Kidney (tissue), 13 donors: ENCODE measurements at regions not wholly inside any gene's neighbourhood (a gene's known extent, or its start where the extent isn't known, plus 50 kb on each side); places are given as distances from the start of the nearest gene placed in this dataset.

Experiments
- DNase-seq, 5 donors: peaks; one replicate each; pipeline ENCODE4 v3.0.0-alpha.2; 2013 to 2020
- FAIRE-seq: peaks from 2 replicates; lab custom pipeline; 2012; peaks lifted over from hg19 to GRCh38; lab: Jason Lieb, UNC
- H3K27ac ChIP-seq, 2 donors: one replicate each; pipeline ENCODE4 v1.7.0; 2013; ENCODE audit warnings: low read depth in 2 of 2, low read length in 2 of 2, inconsistent platforms in 1 of 2
- H3K27me3 ChIP-seq: one replicate; pipeline ENCODE4 v1.7.1; 2013; ENCODE audit warnings: low read length, inconsistent platforms; ENCODE audit not compliant: control insufficient read depth, insufficient read depth
- H3K36me3 ChIP-seq, 3 donors: one replicate each; pipeline versions ENCODE4 v1.7.0 to v1.7.1; 2013; ENCODE audit warnings: low read length in 3 of 3, control low read depth in 1 of 3, inconsistent platforms in 1 of 3; ENCODE audit not compliant: insufficient read depth in 3 of 3, control insufficient read depth in 2 of 3
- H3K4me1 ChIP-seq, 3 donors: one replicate each; pipeline versions ENCODE4 v1.7.0 to v1.7.1; 2013; ENCODE audit warnings: low read length in 3 of 3, inconsistent platforms in 1 of 3, low read depth in 1 of 3; ENCODE audit not compliant: control insufficient read depth in 2 of 3, insufficient read depth in 2 of 3
- H3K4me3 ChIP-seq, 3 donors: one replicate each; pipeline versions ENCODE4 v1.7.0 to v1.8.1; 2013; ENCODE audit warnings: low read length in 3 of 3, control low read depth in 1 of 3, inconsistent platforms in 1 of 3
- H3K9ac ChIP-seq, 3 donors: one replicate each; pipeline versions ENCODE4 v1.7.0 to v1.7.1; 2013; ENCODE audit warnings: low read length in 3 of 3, control low read depth in 1 of 3, inconsistent platforms in 1 of 3
- H3K9me3 ChIP-seq, 3 donors: one replicate each; pipeline versions ENCODE4 v1.7.0 to v1.7.1; 2013; ENCODE audit warnings: low read length in 3 of 3, control low read depth in 1 of 3, inconsistent platforms in 1 of 3; ENCODE audit not compliant: control insufficient read depth in 2 of 3, insufficient read depth in 1 of 3
- intact Hi-C: fragments of 100-400 bp; cut with DNase I; formaldehyde crosslinking; loops from one replicate; pipeline ENCODE4 v1.11.1; 2022
- TF ChIP-seq, protein P1 (sequence below): IDR thresholded peaks from 3 replicates; pipeline ENCODE4 v1.5.1; 2012; ENCODE audit warnings: mild to moderate bottlenecking, moderate library complexity, borderline replicate concordance; ENCODE audit not compliant: insufficient read depth; ENCODE audit errors: extremely low read depth
- donor health status: control.
- donor health status: control.
- donor health status: control.
- donor health status: control.
- donor health status: control.
- donor health status: DM: yes; HTN: yes; CAD: no.
- donor health status: Normal renal cell carcinoma (clear cell type).

DNA sequence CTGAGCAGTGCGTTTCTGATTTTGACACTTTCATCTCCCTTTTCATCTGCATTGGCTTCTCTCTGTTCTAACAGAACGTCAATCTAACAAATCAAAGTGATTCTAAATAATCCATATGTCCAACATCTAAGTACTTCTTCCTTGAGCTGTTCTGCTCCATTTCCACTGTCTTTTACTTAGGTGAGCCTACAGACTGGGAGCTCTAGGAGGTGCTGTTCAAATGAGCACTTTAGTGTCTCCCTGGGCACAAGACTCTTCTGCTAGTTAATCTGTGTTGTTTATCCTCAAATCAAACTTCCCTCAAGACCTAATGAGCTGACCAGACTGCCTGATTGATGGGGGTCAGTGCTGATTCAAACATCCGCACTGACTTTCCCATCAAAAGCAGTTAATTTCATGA lies 408.1 kb downstream of the WDR72 start:
- H3K27ac ChIP-seq: no peak overlapping the region
- TF ChIP-seq, protein P1, sequence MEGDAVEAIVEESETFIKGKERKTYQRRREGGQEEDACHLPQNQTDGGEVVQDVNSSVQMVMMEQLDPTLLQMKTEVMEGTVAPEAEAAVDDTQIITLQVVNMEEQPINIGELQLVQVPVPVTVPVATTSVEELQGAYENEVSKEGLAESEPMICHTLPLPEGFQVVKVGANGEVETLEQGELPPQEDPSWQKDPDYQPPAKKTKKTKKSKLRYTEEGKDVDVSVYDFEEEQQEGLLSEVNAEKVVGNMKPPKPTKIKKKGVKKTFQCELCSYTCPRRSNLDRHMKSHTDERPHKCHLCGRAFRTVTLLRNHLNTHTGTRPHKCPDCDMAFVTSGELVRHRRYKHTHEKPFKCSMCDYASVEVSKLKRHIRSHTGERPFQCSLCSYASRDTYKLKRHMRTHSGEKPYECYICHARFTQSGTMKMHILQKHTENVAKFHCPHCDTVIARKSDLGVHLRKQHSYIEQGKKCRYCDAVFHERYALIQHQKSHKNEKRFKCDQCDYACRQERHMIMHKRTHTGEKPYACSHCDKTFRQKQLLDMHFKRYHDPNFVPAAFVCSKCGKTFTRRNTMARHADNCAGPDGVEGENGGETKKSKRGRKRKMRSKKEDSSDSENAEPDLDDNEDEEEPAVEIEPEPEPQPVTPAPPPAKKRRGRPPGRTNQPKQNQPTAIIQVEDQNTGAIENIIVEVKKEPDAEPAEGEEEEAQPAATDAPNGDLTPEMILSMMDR: no peak
- FAIRE-seq: no peak
- H3K36me3 ChIP-seq: no peaks in the 10 kb centered on the region
- intact Hi-C loops: no loop called here
- no peak for DNase-seq
- no peak overlapping the region for H3K9ac ChIP-seq
- H3K27me3 ChIP-seq: no peaks in the 10 kb centered on the region
- no peak overlapping the region for H3K4me3 ChIP-seq
- no peaks in the 10 kb centered on the region for H3K4me1 ChIP-seq
- no peaks in the 10 kb centered on the region for H3K9me3 ChIP-seq

DNA sequence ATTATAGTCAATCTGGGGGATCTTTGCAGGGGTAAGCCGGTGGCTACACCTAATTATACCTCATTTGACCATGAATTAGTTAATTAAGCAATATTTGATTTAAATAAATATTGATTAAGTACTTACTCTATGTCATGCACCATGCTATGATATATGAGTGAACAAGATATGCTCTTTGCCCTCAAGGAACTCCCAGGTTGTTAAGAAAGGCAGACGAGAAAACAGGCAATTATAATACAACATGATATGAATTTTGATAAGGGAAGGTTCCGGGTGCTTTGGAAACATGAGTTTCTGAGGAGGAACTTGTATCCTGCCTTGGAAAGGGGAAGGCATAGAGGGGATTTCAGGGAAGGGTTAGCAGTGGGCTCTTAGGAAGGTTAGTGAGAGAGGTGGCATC lies 412.9 kb downstream of the WDR72 start:
- H3K9ac ChIP-seq: no peak overlapping the region
- H3K9me3 ChIP-seq: no peaks in the 10 kb centered on the region
- intact Hi-C loops: no loop called here
- FAIRE-seq: no peak
- no peak for DNase-seq
- H3K36me3 ChIP-seq: no peaks in the 10 kb centered on the region
- H3K4me3 ChIP-seq: no peak overlapping the region
- no peak overlapping the region for H3K27ac ChIP-seq
- TF ChIP-seq, protein P1: no peak
- no peaks in the 10 kb centered on the region for H3K27me3 ChIP-seq
- no peaks in the 10 kb centered on the region for H3K4me1 ChIP-seq

DNA sequence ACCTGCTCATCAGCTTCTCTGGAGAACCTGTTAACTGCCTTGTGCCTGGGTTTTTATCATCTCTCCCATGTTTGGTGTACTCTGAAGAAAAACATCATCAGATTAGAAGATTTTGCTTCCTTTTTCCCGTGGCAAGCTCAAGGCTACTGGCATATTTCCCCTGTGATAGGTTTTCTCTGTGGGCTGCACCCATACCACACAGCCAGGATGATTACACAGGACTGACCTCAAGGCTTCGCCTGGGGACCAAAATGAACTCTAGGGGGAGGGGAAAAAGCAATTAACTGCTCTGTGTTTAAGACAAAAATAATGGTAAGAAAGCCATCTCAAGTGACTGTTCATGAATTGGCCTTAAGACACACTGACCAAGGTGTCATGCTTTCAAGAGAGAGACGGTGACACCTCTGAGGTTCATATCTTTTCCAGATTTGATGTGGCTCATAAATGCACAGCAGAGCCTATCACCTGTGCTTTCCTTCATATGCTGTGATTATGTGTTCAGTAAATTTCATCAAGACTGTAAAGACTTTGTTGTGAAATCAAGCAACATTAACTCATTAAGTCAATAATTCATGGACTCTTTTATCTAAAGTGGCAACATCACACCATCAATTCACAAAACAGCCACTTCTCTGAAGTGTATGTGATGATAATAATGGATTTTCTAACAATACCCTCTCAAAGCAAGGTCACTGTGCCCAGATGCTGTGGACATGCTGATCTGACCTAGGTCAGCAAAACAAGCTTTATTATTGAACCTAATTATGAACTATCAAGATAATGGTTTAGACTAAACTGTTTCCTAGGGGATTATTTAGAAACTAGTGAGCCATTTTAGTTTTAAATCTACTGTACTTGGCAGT lies 427.9 kb downstream of the WDR72 start:
- Histone ChIP-seq H3K9me3 (no peaks in the 10 kb centered on the region), H3K27me3 (no peaks in the 10 kb centered on the region), H3K36me3 (no peaks in the 10 kb centered on the region), H3K9ac (no peak overlapping the region), H3K4me1 (no peaks in the 10 kb centered on the region), H3K27ac (no peak overlapping the region), H3K4me3 (no peak overlapping the region)
- FAIRE-seq (no peak), DNase-seq (no peak)
- TF ChIP-seq, protein P1: no peak
- intact Hi-C loops: no loop called here
